IPS DF 19.7 (cell line): ENCODE measurements at regions not wholly inside any gene's neighbourhood (a gene's known extent, or its start where the extent isn't known, plus 50 kb on each side); places are given as distances from the start of the nearest gene placed in this dataset.

Experiments used
- DNase-seq: peaks from one replicate; pipeline ENCODE4 v3.0.0-alpha.2; 2013; ENCODE audit warnings: low read depth, low spot score

DNA sequence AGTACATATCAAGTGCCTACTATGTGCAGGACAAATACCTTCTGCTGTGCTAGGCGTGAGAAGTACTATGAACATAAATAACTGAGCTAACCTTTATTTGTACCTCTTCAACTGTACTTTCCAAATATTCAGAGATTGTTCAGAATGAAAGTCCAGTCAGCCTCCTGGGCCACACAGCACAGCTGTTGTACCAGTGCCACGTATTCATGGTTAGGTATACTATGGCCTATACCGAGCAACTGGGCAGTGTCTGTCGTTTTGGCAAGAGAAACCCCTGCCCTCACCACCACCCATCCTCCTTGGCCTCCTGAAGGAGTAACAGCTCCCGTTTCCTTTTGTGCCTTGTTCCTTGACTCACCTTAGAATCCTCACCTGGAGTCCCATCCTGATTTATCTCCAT is 53.0 kb downstream of the RASSF10 start:
- DNase-seq: no peak

- no peak for DNase-seq
These were observed 55.5 kb downstream of the RASSF10 start for GRCh38 chr11:13064593-13064992.

DNA sequence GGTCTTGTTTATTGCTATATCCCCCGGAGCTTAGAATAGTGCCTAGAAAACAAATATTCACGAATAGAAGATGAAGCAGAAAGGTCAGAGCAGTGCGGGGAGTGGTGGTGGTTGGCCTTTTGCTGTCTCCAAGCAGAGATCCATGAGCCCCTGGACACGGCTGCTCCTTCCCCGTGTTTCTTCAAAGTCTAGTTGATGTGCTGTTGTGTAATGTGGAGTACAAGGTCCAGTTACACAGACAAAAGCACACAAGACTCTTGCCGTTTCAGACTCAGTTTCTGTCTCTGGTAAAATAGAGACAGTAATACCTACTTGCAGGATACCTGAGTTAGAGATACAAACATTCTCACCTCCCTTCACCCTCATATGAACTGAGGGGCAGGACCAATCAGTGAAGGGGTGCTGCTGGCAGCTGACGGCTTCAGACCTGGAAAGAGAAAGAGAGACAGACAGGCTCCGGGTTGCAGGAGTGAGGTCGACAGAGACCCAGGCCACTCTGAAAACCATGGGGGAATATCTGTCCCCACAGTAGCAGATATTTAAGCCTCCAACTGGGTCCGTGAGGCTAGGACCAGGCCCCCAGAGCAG is 56.2 kb downstream of the RASSF10 start:
- no peak for DNase-seq

DNA sequence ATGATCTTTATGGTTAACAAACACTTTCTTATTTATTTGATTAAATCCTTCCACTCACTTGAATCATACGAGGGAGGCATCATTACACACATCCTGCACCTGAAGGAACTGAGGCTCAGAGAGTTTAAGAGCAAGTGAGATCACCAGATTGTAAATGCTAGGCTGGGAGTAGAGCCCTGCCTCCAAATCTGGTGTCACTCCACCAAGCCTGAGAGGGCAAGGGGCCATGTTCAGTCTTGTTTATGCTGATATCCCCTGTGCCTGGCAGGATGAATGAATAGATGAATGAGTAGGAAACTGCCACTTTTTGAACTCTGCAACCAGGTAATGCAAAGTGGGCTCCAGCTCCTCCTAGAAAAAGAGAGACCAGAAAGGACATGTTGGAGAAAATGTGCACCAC is 59.1 kb downstream of the RASSF10 start:
- DNase-seq: no peak

DNA sequence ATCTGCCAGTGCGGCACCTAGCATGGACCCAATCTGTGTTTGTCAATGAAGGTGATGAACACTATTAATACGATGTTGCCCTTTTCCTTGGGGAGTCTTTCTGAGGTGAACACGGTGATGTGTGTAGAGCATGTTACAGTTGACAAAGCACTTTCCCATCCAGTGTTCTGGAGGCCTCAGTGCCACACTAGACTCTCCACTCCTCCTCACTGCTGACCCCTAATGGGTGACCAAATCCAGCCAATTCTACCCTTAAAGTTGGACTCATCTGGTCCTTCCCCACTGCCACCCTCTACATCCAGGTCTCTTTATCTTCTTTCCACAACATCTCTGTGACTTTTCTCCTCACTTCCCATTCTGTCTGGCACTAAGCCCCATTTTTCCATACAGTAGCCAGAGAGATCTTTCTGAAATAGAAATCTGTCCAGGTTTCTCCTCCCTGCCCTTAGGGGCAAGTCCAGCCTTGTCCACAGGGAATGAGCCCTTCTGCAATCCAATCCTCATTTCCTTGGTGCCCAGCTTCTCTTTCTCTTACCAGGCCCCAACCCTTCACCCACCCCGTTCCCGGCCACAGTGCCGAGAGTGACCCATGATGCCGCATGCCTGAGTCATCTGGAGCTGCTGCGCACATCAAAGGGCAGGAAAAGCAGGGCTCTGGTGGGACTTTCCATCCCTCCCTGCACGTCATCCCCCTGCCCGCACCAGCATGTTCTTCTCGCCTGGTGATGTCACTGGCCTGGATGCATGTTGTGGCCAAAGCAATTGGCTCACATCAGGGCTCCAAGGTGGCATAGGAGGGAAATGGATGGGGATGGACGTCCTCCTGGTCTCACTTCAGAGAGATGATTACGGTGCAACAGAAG is 64.2 kb downstream of the RASSF10 start:
- no peak for DNase-seq

DNA sequence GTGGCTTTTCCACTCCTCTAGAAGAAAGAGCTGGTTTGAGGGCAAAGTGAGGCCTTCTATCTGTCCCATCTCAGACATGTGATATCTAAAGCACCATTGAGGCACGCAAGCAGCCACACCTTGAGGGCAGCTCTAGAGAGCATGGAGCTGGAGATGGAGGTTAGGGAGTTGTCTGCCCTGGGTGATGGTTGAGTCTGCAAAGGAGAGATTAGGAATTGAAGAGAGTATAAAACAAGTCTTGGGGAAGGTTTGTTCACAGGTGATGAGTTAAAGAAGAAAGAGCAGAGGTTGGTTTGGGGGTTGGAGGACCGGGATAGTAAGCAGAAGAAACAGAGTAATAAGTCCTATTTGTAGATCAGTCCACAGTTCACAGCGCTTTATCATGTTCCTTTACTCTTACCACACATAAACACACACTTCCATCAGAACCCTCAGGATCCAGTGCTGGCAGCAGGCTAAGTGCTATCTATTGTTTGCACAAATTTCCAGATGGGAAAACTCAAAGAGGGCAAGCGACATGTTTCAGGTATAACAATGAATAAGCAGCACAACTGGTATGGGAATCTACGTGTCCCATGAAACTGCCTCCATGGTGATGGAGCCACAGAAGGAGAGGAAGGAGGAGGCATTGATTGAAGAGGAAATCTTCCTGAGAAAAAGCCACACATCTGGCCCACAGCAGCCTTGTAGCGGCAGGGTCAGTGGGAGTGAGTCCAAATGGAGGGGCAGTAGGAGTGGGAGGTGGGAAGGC is 65.8 kb downstream of the RASSF10 start:
- DNase-seq: no peak

GRCh38 chr11:13076961-13077360 is 67.8 kb downstream of the RASSF10 start:
- DNase-seq: no peak

GRCh38 chr11:13080861-13081260 is 71.7 kb downstream of the RASSF10 start:
- no peak for DNase-seq

DNA sequence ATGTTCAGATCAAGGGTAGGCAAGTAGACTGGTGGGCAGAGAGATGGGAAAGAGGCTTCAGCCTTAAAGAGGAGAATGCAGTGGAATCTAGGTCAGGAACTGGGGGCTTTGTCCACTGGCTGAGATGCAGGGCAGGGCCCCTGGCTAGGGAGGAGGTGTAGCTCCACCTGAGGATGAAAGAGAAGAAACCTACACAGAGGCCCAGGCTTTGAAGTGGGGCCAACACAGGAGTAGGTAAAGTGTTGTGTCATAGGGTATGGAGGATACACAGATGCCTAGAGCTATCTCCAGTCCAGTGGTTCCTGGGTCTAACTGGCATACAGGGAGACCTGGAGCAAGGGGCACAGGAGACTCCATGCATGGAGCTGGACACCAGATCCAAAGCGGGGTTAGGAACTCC is 73.5 kb downstream of the RASSF10 start:
- no peak for DNase-seq

DNA sequence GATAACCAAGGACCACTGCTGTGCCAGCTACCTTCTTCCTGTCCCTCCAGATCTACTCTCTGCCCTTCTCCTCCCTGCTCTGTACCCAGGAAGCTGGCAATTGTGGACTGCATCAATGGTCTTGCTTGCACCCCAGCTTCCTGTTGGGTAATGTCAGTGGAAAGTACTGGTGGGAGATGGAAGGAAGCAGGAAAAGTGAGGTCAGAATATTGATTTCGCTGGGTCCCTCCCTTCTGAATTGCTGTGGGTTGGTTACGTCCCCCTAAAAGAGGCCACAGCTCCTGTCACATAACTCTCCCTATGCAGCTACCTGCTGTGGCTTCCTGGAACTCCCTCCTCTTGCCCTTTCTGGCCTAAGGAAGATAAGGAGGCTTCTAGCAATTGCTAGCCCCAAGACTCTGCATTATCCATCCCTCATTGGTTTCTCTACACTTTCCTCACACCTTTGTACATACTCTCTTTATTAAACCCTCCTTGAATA is 81.2 kb downstream of the RASSF10 start:
- DNase-seq: no peak

GRCh38 chr11:13091373-13091772 is 82.3 kb downstream of the RASSF10 start:
- DNase-seq: no peak

DNA sequence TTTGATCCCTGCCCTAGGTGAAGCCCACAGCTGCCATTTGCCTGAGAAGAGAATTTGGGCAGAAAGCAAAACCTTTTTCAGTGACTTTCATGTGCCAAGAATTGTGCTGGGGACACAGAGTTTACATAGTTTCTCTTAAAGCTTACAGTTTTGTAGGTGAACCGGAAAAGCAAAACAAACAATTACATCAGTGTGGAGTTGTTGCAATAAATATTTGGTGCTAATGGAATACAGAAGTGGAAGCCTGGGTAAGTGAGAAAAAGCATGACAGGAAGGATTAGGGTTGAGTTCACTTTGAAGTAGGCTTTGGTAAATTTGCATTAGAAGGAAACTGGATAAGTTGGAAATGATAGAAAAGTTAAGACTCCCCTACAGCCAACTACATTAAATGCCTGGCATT is 82.7 kb downstream of the RASSF10 start:
- DNase-seq: no peak

GRCh38 chr11:13094930-13095687 is 86.0 kb downstream of the RASSF10 start:
- DNase-seq: no peak

DNA sequence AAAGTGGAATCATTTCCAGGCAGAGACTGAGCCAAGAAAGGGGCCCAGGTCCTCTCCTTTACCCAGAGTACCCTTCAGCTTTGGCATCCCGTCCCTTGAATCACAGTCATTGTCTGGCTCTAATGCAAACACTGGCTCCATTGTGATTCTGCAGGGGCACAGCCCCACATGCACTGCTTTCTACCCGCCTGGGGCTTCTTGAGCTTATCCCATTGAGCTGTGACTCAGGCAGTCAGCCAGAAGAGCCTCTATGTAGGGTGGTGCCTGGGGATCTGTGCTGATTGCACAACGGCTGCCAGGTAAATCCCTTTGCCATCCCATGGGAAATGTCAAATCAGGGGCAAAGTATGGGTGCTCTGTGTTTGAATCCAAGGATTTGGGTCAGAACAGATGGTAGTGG is 88.9 kb downstream of the RASSF10 start:
- no peak for DNase-seq

- no peak for DNase-seq
These were observed 89.6 kb downstream of the RASSF10 start for GRCh38 chr11:13098616-13099289.

DNA sequence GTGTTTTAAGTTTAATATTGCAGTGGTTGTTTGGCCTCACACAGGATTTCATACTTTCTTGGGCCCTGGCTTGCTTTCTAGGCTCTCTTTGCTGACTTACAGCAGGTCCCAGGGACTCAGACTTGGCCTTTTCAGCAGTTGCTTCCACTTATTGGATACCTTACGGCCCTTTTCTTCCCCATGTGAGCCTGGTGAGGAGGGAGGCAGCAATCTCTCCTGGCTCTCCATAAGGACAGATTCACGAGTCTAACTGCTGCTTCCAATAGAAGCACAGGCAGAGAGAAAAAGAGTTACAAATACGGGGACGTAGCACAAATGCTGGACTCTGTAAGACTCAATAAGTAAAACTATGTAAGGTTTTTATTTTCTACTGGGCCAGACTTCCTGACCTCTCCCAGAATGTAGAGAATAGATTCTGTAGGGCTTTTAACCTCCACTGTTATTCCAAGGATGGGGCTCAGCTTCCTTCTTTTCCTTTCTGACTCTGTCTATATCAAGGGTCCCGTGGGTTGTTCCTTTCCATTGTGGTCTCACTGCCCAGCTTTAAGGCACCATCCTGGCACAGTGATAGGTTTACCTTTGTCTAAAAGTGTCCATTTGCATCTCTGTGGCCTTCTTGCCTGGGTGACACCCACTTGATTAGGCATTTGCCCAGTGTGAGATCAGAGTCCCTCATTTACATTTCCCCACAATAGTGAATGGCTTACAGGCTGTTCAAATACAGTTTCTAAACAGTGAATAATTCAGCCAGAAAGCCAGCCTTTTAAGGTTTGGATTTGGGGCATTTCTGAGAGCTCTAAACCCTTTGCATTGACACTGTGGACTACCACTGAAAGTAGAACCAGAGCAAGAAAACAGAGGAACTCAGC is 92.8 kb downstream of the RASSF10 start:
- no peak for DNase-seq

DNA sequence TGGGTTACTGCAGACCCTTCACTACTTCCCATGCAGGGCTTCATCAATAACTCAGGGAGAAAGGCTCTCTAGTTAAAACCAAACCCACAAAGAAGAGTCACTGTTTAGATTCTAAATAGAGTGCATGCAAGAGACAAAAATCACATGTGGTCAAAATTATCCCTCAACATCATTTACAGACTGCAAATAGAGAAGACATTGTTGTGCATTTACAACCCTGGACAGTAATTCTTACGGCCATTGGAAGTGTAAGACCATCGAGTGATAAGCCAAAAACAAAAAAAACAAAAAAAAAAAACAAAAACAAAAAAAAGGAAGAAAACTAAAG is 93.4 kb downstream of the RASSF10 start:
- no peak for DNase-seq

- DNase-seq: no peak
These were observed 93.9 kb downstream of the RASSF10 start for GRCh38 chr11:13102865-13103539.

DNA sequence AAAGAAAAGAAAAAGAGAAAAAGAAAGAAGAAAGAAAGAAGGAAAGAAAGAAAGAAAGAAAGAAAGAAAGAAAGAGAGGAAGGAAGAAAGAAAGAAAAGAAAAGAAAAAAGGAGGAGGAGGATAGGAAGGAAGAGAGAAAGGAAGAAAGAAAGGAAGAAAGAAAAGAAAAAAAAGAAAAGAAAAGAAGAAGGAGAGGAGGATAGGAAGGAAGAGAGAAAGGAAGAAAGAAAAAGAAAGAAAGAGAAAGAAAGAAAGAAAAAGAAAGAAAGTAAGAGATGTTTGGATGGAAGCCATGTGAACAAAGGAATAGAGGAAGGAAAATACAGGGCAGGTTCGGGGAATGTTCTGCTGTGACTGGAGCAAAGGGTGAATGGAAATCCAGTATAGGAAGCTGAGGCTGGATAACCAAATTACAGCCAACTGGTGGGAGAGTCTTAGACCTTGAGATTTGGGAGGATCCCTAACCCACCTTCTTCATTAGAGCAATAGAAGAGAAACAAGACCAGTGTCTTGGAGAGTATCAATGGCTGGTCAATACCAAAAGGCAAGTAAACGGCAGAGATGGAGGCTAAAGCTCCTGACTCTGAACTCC is 94.9 kb downstream of the RASSF10 start:
- no peak for DNase-seq
